ENCODE measurements at regions not wholly inside any gene's neighbourhood (a gene's known extent, or its start where the extent isn't known, plus 50 kb on each side); places are given as distances from the start of the nearest gene placed in this dataset.
A peak's percentile ranks its signal among the peaks of the same experiment; 100 is the strongest.

DNA sequence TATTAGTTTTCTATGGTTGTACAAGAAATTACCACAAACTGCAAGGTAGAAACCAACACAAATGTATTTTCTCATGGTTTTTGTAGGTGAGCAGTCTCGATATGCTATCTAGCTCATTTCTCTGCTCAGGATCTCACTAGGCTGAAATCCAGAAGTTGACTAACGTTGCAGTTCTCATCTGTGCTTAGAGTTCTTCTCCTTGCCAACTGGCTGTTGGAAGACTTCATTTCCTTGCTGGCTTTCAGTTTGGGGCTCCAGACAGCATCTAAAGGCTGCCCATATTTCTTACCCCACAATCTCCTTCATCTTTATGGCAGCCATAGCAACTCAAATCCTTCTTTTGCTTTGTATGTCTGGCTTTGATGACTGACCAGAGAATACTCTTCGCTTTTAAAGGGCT is 362.6 kb upstream of the ADGRL4 start:
- H3K4me3 ChIP-seq (replicated peaks; ENCODE audit: low read depth, low read length), result no peak overlapping the region
- no peak for DNase-seq (ENCODE audit: extremely low read depth, low read depth)
- TF ChIP-seq, protein P1, sequence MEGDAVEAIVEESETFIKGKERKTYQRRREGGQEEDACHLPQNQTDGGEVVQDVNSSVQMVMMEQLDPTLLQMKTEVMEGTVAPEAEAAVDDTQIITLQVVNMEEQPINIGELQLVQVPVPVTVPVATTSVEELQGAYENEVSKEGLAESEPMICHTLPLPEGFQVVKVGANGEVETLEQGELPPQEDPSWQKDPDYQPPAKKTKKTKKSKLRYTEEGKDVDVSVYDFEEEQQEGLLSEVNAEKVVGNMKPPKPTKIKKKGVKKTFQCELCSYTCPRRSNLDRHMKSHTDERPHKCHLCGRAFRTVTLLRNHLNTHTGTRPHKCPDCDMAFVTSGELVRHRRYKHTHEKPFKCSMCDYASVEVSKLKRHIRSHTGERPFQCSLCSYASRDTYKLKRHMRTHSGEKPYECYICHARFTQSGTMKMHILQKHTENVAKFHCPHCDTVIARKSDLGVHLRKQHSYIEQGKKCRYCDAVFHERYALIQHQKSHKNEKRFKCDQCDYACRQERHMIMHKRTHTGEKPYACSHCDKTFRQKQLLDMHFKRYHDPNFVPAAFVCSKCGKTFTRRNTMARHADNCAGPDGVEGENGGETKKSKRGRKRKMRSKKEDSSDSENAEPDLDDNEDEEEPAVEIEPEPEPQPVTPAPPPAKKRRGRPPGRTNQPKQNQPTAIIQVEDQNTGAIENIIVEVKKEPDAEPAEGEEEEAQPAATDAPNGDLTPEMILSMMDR (IDR thresholded peaks at IDR 0.05; ENCODE audit: low read depth, low read length, missing control alignments), result no peak

DNA sequence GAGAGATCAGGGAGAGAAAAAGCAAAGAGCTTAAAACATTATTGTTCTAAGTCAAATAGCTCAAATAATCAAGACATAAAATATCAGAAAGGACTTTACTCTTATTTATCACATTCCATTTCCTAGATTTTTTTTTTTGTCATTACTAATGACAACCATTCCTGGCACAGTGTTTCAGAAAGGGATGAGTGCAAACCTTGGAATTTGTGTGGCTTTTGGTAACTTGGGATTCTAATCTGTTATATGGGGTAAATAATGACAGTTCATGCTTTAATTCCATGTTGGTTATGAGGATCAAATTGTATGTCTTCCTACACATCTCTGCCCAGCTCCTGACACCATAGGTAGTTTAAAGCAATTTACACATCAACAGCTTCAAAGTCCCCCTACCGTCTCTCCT is 358.4 kb upstream of the ADGRL4 start:
- TF ChIP-seq, protein P1 (IDR thresholded peaks at IDR 0.05; ENCODE audit: low read depth, low read length, missing control alignments), result no peak
- DNase-seq (ENCODE audit: extremely low read depth, low read depth), result no peak
- no peak overlapping the region for H3K4me3 ChIP-seq (replicated peaks; ENCODE audit: low read depth, low read length)

DNA sequence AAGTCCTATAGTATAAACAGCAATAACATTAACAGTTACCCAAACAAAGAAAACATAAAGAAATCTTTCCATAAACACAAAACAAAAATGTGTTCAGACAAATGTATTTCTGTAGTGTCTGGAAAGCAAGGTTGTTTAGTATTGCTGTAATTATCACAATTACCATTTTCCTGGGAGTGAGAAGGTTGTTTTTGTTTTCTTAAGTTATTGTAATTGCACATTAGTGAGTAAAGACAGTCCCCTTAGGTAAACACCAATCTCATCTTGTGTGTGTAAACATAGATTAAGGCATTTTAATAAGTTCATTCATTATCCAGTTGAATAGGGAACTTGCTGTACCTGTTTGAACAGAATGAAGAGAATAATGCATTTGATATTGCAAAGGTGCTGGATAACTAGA is 356.9 kb upstream of the ADGRL4 start:
- no peak for DNase-seq (ENCODE audit: extremely low read depth, low read depth)

DNA sequence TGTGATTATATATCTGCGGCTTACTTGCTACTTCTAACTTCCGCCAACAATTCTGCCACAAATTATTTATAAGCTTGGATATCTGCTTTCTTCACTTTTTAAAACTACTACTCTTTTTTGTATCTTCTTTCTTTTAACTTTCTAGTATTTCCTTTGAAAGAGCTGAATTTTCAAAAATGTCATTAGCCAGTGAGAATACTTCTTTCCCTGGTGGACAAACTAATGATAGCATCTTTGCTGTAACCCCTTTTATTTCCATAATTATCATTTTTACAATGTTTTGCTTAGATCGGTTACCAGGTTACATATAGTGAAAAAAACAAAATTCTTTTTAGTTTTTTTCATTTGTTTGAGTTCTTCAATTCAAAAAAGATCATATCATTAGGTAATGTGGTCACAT is 355.9 kb upstream of the ADGRL4 start:
- no peak for DNase-seq (ENCODE audit: extremely low read depth, low read depth)
- no peak overlapping the region for H3K4me3 ChIP-seq (replicated peaks; ENCODE audit: low read depth, low read length)
- TF ChIP-seq, protein P1 (IDR thresholded peaks at IDR 0.05; ENCODE audit: low read depth, low read length, missing control alignments), result no peak

More for the DNA sequence above, 356.9 kb upstream of the ADGRL4 start:
- TF ChIP-seq, protein P1 (IDR thresholded peaks at IDR 0.05; ENCODE audit: low read depth, low read length, missing control alignments), result no peak
- no peak overlapping the region for H3K4me3 ChIP-seq (replicated peaks; ENCODE audit: low read depth, low read length)

DNA sequence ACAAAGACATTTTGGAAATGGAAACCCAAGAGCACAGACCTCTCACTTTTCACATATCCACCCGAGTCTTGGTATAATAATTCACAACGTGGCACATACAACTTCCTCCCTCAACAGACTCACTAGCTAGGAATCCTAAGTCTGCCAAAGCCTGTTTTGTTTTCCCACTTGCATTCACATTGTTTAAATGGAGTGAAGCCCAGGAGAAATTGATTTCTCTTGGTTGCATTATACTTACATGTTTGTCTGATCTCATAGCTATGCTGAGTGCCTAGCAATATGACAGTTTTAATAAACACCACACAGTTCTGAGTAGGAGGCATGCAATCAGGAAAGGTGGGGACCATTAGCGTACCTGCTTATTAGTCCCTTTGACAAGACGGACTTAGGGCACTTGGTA is 348.6 kb upstream of the ADGRL4 start:
- no peak for DNase-seq (ENCODE audit: extremely low read depth, low read depth)
- TF ChIP-seq, protein P1 (IDR thresholded peaks at IDR 0.05; ENCODE audit: low read depth, low read length, missing control alignments), result no peak
- no peak overlapping the region for H3K4me3 ChIP-seq (replicated peaks; ENCODE audit: low read depth, low read length)

DNA sequence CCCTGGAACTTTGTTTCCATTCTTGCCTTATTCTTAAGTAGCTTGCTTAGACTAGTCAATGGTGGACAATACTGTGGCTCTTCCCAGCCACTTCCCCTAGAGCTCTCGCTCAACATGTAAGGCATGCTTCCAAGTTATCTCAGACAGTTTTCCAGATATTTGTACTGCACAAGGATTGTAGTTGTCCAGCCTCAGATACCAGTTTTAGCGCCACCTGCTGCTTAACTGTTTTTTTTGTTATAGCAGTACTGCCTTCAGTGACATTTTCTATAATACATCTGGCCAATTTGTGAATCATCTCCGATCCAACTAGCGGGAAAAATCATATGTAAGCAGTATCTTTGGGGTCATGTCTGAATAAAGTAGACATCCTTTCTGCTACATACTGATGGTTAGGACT is 346.7 kb upstream of the ADGRL4 start:
- peak; percentile 51 for DNase-seq (ENCODE audit: extremely low read depth, low read depth)
- TF ChIP-seq, protein P1 (IDR thresholded peaks at IDR 0.05; ENCODE audit: low read depth, low read length, missing control alignments), result peak; percentile 36
- H3K4me3 ChIP-seq (replicated peaks; ENCODE audit: low read depth, low read length), result no peak overlapping the region

DNA sequence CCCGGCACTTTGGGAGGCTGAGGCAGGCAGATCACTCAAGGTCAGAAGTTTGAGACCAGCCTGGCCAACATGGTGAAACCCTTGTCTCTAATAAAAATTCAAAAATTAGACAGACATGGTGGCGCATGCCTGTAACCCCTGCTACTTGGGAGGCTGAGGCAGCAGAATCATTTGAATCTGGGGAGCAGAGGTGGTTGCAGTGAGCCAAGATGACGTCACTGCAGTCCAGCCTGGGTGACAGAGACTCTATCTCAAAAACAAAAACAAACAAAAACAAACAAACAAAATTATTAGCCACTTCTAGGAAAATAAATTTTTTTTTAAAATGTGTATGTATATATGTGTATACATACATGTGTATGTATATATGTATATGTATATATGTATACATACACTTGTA is 320.3 kb upstream of the ADGRL4 start:
- DNase-seq (ENCODE audit: extremely low read depth, low read depth), result no peak

More for the DNA sequence above, 320.3 kb upstream of the ADGRL4 start:
- TF ChIP-seq, protein P1 (IDR thresholded peaks at IDR 0.05; ENCODE audit: low read depth, low read length, missing control alignments), result no peak
- no peak overlapping the region for H3K4me3 ChIP-seq (replicated peaks; ENCODE audit: low read depth, low read length)
